GM18909 (cell line): ENCODE measurements at regions not wholly inside any gene's neighbourhood (a gene's known extent, or its start where the extent isn't known, plus 50 kb on each side); places are given as distances from the start of the nearest gene placed in this dataset.
"Not testable (repeated sequence)": the region's sequence is repeated elsewhere in the genome, so short reads cannot be mapped to it uniquely, and the experiment has no call there.

Experiments used
- ATAC-seq: cut with Tn5 transposase; IDR thresholded peaks from one replicate; pipeline ENCODE4 v1.9.1; 2021; ENCODE audit warnings: mild to moderate bottlenecking; ENCODE audit not compliant: unreplicated experiment, poor library complexity

GRCh38 chr4:189600264-189600663, 340.4 kb upstream of the FRG1 start:
- no peak for ATAC-seq

- no peak for ATAC-seq
Measured at GRCh38 chr4:189600718-189601435, 339.8 kb upstream of the FRG1 start.

GRCh38 chr4:189602827-189603226, 337.8 kb upstream of the FRG1 start:
- not testable (repeated sequence) for ATAC-seq

- ATAC-seq, result not testable (repeated sequence)
Measured at GRCh38 chr4:189610571-189610970, 330.1 kb upstream of the FRG1 start.

GRCh38 chr4:189613207-189613606, 327.5 kb upstream of the FRG1 start:
- ATAC-seq, result no peak

- ATAC-seq, result no peak
Measured at GRCh38 chr4:189615217-189615663, 325.4 kb upstream of the FRG1 start.

- ATAC-seq, result not testable (repeated sequence)
Measured at GRCh38 chr4:189617741-189618140, 322.9 kb upstream of the FRG1 start.

GRCh38 chr4:189619441-189620250, 321.0 kb upstream of the FRG1 start:
- not testable (repeated sequence) for ATAC-seq

- not testable (repeated sequence) for ATAC-seq
Measured at GRCh38 chr4:189622574-189622973, 318.1 kb upstream of the FRG1 start.

GRCh38 chr4:189627041-189627440, 313.6 kb upstream of the FRG1 start:
- not testable (repeated sequence) for ATAC-seq

- not testable (repeated sequence) for ATAC-seq
Measured at GRCh38 chr4:189629733-189630132, 310.9 kb upstream of the FRG1 start.

- peak; percentile 60 for ATAC-seq
Measured at GRCh38 chr4:189630913-189631567, 309.6 kb upstream of the FRG1 start.

GRCh38 chr4:189631568-189631916, 309.1 kb upstream of the FRG1 start:
- ATAC-seq, result not testable (repeated sequence)

GRCh38 chr4:189650436-189650835, 290.2 kb upstream of the FRG1 start:
- not testable (repeated sequence) for ATAC-seq

- ATAC-seq, result not testable (repeated sequence)
Measured at GRCh38 chr4:189653130-189653653, 287.5 kb upstream of the FRG1 start.

GRCh38 chr4:189653983-189654382, 286.7 kb upstream of the FRG1 start:
- ATAC-seq, result not testable (repeated sequence)

GRCh38 chr4:189654396-189654795, 286.3 kb upstream of the FRG1 start:
- ATAC-seq, result not testable (repeated sequence)

GRCh38 chr4:189655817-189656216, 284.9 kb upstream of the FRG1 start:
- not testable (repeated sequence) for ATAC-seq

- no peak for ATAC-seq
Measured at GRCh38 chr4:189656641-189657040, 284.0 kb upstream of the FRG1 start.

GRCh38 chr4:189658259-189658658, 282.4 kb upstream of the FRG1 start:
- not testable (repeated sequence) for ATAC-seq

GRCh38 chr4:189658831-189659230, 281.8 kb upstream of the FRG1 start:
- ATAC-seq, result not testable (repeated sequence)
